HEK293T (cell line): ENCODE measurements at regions not wholly inside any gene's neighbourhood (a gene's known extent, or its start where the extent isn't known, plus 50 kb on each side); places are given as distances from the start of the nearest gene placed in this dataset.

Experiments used
- ARNT ChIP-seq: fragments of 450-650 bp; IDR thresholded peaks from 2 replicates; pipeline ENCODE4 v1.6.1; 2017; ENCODE audit warnings: mild to moderate bottlenecking
- BHLHE40 ChIP-seq: fragments of 450-650 bp; IDR thresholded peaks from 2 replicates; pipeline ENCODE4 v1.6.1; 2016; ENCODE audit warnings: mild to moderate bottlenecking, moderate library complexity, borderline replicate concordance
- ELF4 ChIP-seq: fragments of 450-650 bp; IDR thresholded peaks from 2 replicates; pipeline ENCODE4 v1.6.1; 2017; ENCODE audit warnings: antibody characterized with exemption
- FOXA1 ChIP-seq: fragments of 450-650 bp; IDR thresholded peaks from 2 replicates; pipeline ENCODE4 v1.6.1; 2016; ENCODE audit warnings: mild to moderate bottlenecking
- FOXK2 ChIP-seq: fragments of 450-650 bp; IDR thresholded peaks from 2 replicates; pipeline ENCODE4 v1.6.1; 2016; ENCODE audit warnings: mild to moderate bottlenecking
- FOXM1 ChIP-seq: fragments of 450-650 bp; IDR thresholded peaks from 2 replicates; pipeline ENCODE4 v1.6.1; 2017; ENCODE audit warnings: mild to moderate bottlenecking, borderline replicate concordance
- HDGF ChIP-seq: fragments of 450-650 bp; IDR thresholded peaks from 2 replicates; pipeline ENCODE4 v1.6.1; 2017; ENCODE audit warnings: antibody characterized with exemption, borderline replicate concordance
- L3MBTL2 ChIP-seq: fragments of 450-650 bp; conservative IDR thresholded peaks from 2 replicates; pipeline ENCODE4 v1.6.1; 2016; ENCODE audit warnings: mild to moderate bottlenecking
- LEF1 ChIP-seq: fragments of 450-650 bp; IDR thresholded peaks from 2 replicates; pipeline ENCODE4 v1.6.1; 2017; ENCODE audit warnings: mild to moderate bottlenecking, borderline replicate concordance
- PKNOX1 ChIP-seq: fragments of 450-650 bp; IDR thresholded peaks from 2 replicates; pipeline ENCODE4 v1.6.1; 2016
- SP1 ChIP-seq: fragments of 450-650 bp; IDR thresholded peaks from 2 replicates; pipeline ENCODE4 v1.6.1; 2017
- SUZ12 ChIP-seq: fragments of 450-650 bp; IDR thresholded peaks from 2 replicates; pipeline ENCODE4 v1.6.1; 2016; ENCODE audit warnings: mild to moderate bottlenecking
- TARDBP ChIP-seq: fragments of 450-650 bp; IDR thresholded peaks from 2 replicates; pipeline ENCODE4 v1.6.1; 2016
- ZNF384 ChIP-seq: fragments of 450-650 bp; IDR thresholded peaks from 2 replicates; pipeline ENCODE4 v1.6.1; 2016

- no peak for TF ChIP-seq FOXK2
- TF ChIP-seq ELF4: no peak
- no peak for TF ChIP-seq SUZ12
- no peak for TF ChIP-seq BHLHE40
- no peak for TF ChIP-seq FOXM1
- TF ChIP-seq TARDBP: no peak
- TF ChIP-seq ARNT: no peak
- no peak for TF ChIP-seq ZNF384
- no peak for TF ChIP-seq SP1
- TF ChIP-seq PKNOX1: no peak
- TF ChIP-seq FOXA1: no peak
- TF ChIP-seq LEF1: no peak
- no peak for TF ChIP-seq L3MBTL2
- TF ChIP-seq HDGF: no peak
Observed at GRCh38 chr3:128548021-128548420, 55.0 kb upstream of the GATA2 start.
